A549 (cell line): ENCODE measurements at regions not wholly inside any gene's neighbourhood (a gene's known extent, or its start where the extent isn't known, plus 50 kb on each side); places are given as distances from the start of the nearest gene placed in this dataset.
"Not testable (repeated sequence)": the region's sequence is repeated elsewhere in the genome, so short reads cannot be mapped to it uniquely, and the experiment has no call there.

Experiments used
- ATAC-seq, 2 experiments: fragments of 200-7000 bp in 1 of 2; fragments of >200 bp in 1 of 2; cut with Nextera tagmentation in 1 of 2; cut with Tn5 transposase in 1 of 2; 3 replicates each; pipeline versions ENCODE4 v1.8.0 to v1.9.1; 2018 to 2020; ENCODE audit warnings: mild to moderate bottlenecking in 1 of 2, moderate library complexity in 1 of 2
- CTCF ChIA-PET: fragments of 300-600 bp; sonication (Branson Sonifier 250); formaldehyde crosslinking; extraction: SDS; loops from one replicate; lab custom pipeline; 2021; ENCODE audit warnings: antibody characterized with exemption, inconsistent platforms; lab: Yijun Ruan, JAX
- POLR2A ChIA-PET: fragments of 350-600 bp; formaldehyde crosslinking; extraction: SDS; loops from one replicate; lab custom pipeline; 2021; ENCODE audit warnings: antibody characterized with exemption, inconsistent platforms; lab: Yijun Ruan, JAX
- DNase-seq, 2 experiments: peaks; one replicate each; pipeline versions ENCODE4 v3.0.0 to v3.0.0-alpha.2; 2011 to 2016; ENCODE audit warnings: low read depth in 1 of 2, low spot score in 1 of 2
- FAIRE-seq: peaks from 2 replicates; lab custom pipeline; 2011; peaks lifted over from hg19 to GRCh38; lab: Jason Lieb, UNC
- H3K27ac ChIP-seq, 2 experiments: fragments of >200 bp; sonication (Bioruptor Twin); formaldehyde crosslinking; 3 replicates each; pipeline ENCODE4 v1.5.1; 2016 to 2017
- H3K4me1 ChIP-seq: fragments of >200 bp; sonication (Bioruptor Twin); formaldehyde crosslinking; 3 replicates; pipeline ENCODE4 v1.6.1; 2016
- H3K4me2 ChIP-seq: fragments of >200 bp; sonication (Bioruptor Twin); formaldehyde crosslinking; 3 replicates; pipeline ENCODE4 v1.6.1; 2016
- H3K4me3 ChIP-seq: fragments of >200 bp; sonication (Bioruptor Twin); formaldehyde crosslinking; 3 replicates; pipeline ENCODE4 v1.5.1; 2016
- H3K9me3 ChIP-seq: fragments of >200 bp; sonication (Bioruptor Twin); formaldehyde crosslinking; 3 replicates; pipeline ENCODE4 v1.6.1; 2016
- BHLHE40 ChIP-seq: IDR thresholded peaks from 2 replicates; pipeline ENCODE4 v1.6.1; 2012; ENCODE audit warnings: low read depth, low read length, inconsistent platforms
- CBX2 ChIP-seq: fragments of 200-600 bp; sonication (generic); IDR thresholded peaks from 2 replicates; pipeline ENCODE4 v1.6.1; 2016; ENCODE audit warnings: low read depth, mild to moderate bottlenecking, borderline replicate concordance
- CBX8 ChIP-seq: fragments of 200-600 bp; sonication (generic); IDR thresholded peaks from 2 replicates; pipeline ENCODE4 v1.6.1; 2016
- CEBPB ChIP-seq, 2 experiments: fragments of >200 bp in 1 of 2; sonication (Bioruptor Twin) in 1 of 2; formaldehyde crosslinking in 1 of 2; IDR thresholded peaks; 2 replicates each; pipeline ENCODE4 v1.6.1; 2012 to 2016
- EHMT2 ChIP-seq: fragments of 200-600 bp; sonication (generic); IDR thresholded peaks from 2 replicates; pipeline ENCODE4 v1.6.1; 2016; ENCODE audit warnings: antibody characterized with exemption, low read depth, mild to moderate bottlenecking, moderate library complexity
- FOSL2 ChIP-seq, 2 experiments: fragments of 450-650 bp in 1 of 2; fragments of >200 bp in 1 of 2; sonication (Bioruptor Twin) in 1 of 2; formaldehyde crosslinking; IDR thresholded peaks; 2 replicates each; pipeline versions ENCODE4 v1.5.0 to v1.6.1; 2016 to 2020; ENCODE audit warnings: mild to moderate bottlenecking in 1 of 2, moderate library complexity in 1 of 2
- FOXS1 ChIP-seq: fragments of 250-450 bp; sonication (Bioruptor Pico); IDR thresholded peaks from 2 replicates; pipeline ENCODE4 v1.5.0; 2020; ENCODE audit warnings: mild to moderate bottlenecking, moderate library complexity
- HOXA7 ChIP-seq: fragments of 250-450 bp; sonication (Bioruptor Pico); IDR thresholded peaks from 2 replicates; pipeline ENCODE4 v1.5.0; 2020; ENCODE audit warnings: mild to moderate bottlenecking, moderate library complexity
- HOXB13 ChIP-seq: fragments of 250-450 bp; sonication (Bioruptor Pico); IDR thresholded peaks from 2 replicates; pipeline ENCODE4 v1.5.0; 2020; ENCODE audit warnings: low read depth, mild to moderate bottlenecking, moderate library complexity
- HOXB5 ChIP-seq: fragments of 250-450 bp; sonication (Bioruptor Pico); IDR thresholded peaks from 2 replicates; pipeline ENCODE4 v1.5.0; 2020; ENCODE audit warnings: mild to moderate bottlenecking, moderate library complexity
- KDM1A ChIP-seq: fragments of 200-600 bp; sonication (generic); IDR thresholded peaks from 2 replicates; pipeline ENCODE4 v1.6.1; 2016; ENCODE audit warnings: low read depth, mild to moderate bottlenecking
- MAZ ChIP-seq: fragments of 150-350 bp; IDR thresholded peaks from 2 replicates; pipeline ENCODE4 v1.6.1; 2014; ENCODE audit warnings: antibody characterized with exemption, low read depth, low read length, borderline replicate concordance
- MYC ChIP-seq: IDR thresholded peaks from 2 replicates; pipeline ENCODE4 v1.6.1; 2012; ENCODE audit warnings: mild to moderate bottlenecking, inconsistent platforms, low read length, improper control_type of control experiment, borderline replicate concordance
- NFE2L2 ChIP-seq: fragments of 150-350 bp; conservative IDR thresholded peaks from 2 replicates; pipeline ENCODE4 v1.6.1; 2014; ENCODE audit warnings: low read length
- POLR2AphosphoS2 ChIP-seq: conservative IDR thresholded peaks from 2 replicates; pipeline ENCODE4 v1.6.1; 2012; ENCODE audit warnings: low read length, improper control_type of control experiment, inconsistent platforms
- RAD21 ChIP-seq, 2 experiments: fragments of >200 bp in 1 of 2; sonication (Bioruptor Twin) in 1 of 2; formaldehyde crosslinking in 1 of 2; IDR thresholded peaks in 1 of 2; conservative IDR thresholded peaks in 1 of 2; 2 replicates in 1 of 2; 3 replicates in 1 of 2; pipeline ENCODE4 v1.6.1; 2012 to 2018; ENCODE audit warnings: inconsistent platforms in 1 of 2
- RARB ChIP-seq: fragments of 250-450 bp; sonication (Bioruptor Pico); IDR thresholded peaks from 2 replicates; pipeline ENCODE4 v1.8.0; 2021; ENCODE audit warnings: mild to moderate bottlenecking, moderate library complexity
- RCOR1 ChIP-seq: fragments of 150-350 bp; IDR thresholded peaks from 2 replicates; pipeline ENCODE4 v1.6.1; 2014; ENCODE audit warnings: antibody characterized with exemption, low read length, low read depth
- SMC3 ChIP-seq: fragments of >200 bp; sonication (Bioruptor Twin); formaldehyde crosslinking; IDR thresholded peaks from 3 replicates; pipeline ENCODE4 v1.6.1; 2018; ENCODE audit warnings: inconsistent platforms
- TP53 ChIP-seq: fragments of 250-450 bp; sonication (Bioruptor Pico); IDR thresholded peaks from 2 replicates; pipeline ENCODE4 v1.5.0; 2021; ENCODE audit warnings: mild to moderate bottlenecking, moderate library complexity
- ZC3H11A ChIP-seq: fragments of 450-650 bp; IDR thresholded peaks from 2 replicates; pipeline ENCODE4 v1.6.1; 2014; ENCODE audit warnings: antibody characterized with exemption, mild to moderate bottlenecking
- ZNF302 ChIP-seq: fragments of 250-450 bp; sonication (Bioruptor Pico); IDR thresholded peaks from 2 replicates; pipeline ENCODE4 v1.9.0; 2021; ENCODE audit warnings: inconsistent platforms, mild to moderate bottlenecking, moderate library complexity
- WGBS: methylation state at CpG from one replicate; pipeline ENCODE4 v1.1.6; 2017; ENCODE audit errors: missing lambda C conversion rate; 5-methylcytosine and 5-hydroxymethylcytosine counted together
- TF ChIP-seq, protein P1 (sequence below): IDR thresholded peaks from 2 replicates; pipeline ENCODE4 v1.6.1; 2012; ENCODE audit warnings: low read depth, borderline replicate concordance
- TF ChIP-seq, protein P2 (sequence below): IDR thresholded peaks from 2 replicates; pipeline ENCODE4 v1.6.1; 2012
- TF ChIP-seq, protein P3 (sequence below): fragments of >200 bp; sonication (Bioruptor Twin); formaldehyde crosslinking; IDR thresholded peaks from 2 replicates; pipeline ENCODE4 v1.6.1; 2016
- TF ChIP-seq, protein P4 (sequence below): fragments of 450-650 bp; IDR thresholded peaks from 2 replicates; pipeline ENCODE4 v1.6.1; 2014; ENCODE audit warnings: antibody characterized with exemption
- TF ChIP-seq, protein P5 (sequence below): fragments of 250-450 bp; sonication (Bioruptor Pico); IDR thresholded peaks from 2 replicates; pipeline ENCODE4 v1.5.0; 2021; ENCODE audit warnings: mild to moderate bottlenecking, moderate library complexity, borderline replicate concordance

DNA sequence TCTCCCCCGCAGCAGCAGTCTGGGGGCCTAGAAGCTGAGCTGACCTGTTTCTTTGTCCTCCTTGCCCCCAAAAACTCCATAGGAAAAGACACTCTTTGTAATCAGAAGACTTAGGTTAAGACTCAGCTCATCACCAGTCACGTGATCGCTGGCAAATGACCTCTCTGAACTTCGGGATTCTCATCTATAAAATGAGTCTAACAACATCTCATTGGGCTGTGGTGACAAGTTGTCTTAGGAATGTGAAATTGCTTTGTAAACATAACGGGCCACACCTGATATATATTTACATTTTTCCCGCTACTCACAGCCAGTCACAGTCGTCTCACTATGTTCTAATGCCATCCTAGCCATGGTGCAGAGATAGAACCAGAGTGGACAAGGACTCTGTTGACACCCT is 86.0 kb upstream of the LHX1 start (continued):
- TF ChIP-seq ZC3H11A: no peak
- no peak for TF ChIP-seq MYC
- TF ChIP-seq CBX8: no peak
- TF ChIP-seq, protein P1, sequence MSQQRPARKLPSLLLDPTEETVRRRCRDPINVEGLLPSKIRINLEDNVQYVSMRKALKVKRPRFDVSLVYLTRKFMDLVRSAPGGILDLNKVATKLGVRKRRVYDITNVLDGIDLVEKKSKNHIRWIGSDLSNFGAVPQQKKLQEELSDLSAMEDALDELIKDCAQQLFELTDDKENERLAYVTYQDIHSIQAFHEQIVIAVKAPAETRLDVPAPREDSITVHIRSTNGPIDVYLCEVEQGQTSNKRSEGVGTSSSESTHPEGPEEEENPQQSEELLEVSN: no peak; the same call in 1 of the 2 replicates
- TF ChIP-seq BHLHE40: peak; percentile 43
- no peak for TF ChIP-seq ZNF302
- TF ChIP-seq POLR2AphosphoS2: no peak
- TF ChIP-seq SMC3: no peak
- TF ChIP-seq HOXB13: no peak
- no peak for TF ChIP-seq HOXB5 (CRISPR knock-in tag)
- TF ChIP-seq, protein P2, sequence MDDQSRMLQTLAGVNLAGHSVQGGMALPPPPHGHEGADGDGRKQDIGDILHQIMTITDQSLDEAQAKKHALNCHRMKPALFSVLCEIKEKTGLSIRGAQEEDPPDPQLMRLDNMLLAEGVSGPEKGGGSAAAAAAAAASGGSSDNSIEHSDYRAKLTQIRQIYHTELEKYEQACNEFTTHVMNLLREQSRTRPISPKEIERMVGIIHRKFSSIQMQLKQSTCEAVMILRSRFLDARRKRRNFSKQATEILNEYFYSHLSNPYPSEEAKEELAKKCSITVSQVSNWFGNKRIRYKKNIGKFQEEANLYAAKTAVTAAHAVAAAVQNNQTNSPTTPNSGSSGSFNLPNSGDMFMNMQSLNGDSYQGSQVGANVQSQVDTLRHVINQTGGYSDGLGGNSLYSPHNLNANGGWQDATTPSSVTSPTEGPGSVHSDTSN: no peak
- TF ChIP-seq, protein P3, sequence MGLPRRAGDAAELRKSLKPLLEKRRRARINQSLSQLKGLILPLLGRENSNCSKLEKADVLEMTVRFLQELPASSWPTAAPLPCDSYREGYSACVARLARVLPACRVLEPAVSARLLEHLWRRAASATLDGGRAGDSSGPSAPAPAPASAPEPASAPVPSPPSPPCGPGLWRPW: no peak
- peak; percentile 52; the same call in 1 of the 2 replicates for TF ChIP-seq FOXS1 (CRISPR knock-in tag)
- no peak for TF ChIP-seq RARB
- 0 out of 2 replicates have a peak, but pooled peaks have one; percentile 15 for TF ChIP-seq FOSL2 (IDR thresholded peaks at IDR 0.05)
- TF ChIP-seq FOSL2 (CRISPR knock-in tag; IDR thresholded peaks at IDR 0.05): peak; percentile 8; the same call in 1 of the 2 replicates
- no peak for TF ChIP-seq CEBPB (IDR thresholded peaks at IDR 0.05)
- no peak for TF ChIP-seq RAD21 (conservative IDR thresholded peaks at IDR 0.05 in 1 of 2, IDR thresholded peaks at IDR 0.05 in 1 of 2)
- TF ChIP-seq, protein P4, sequence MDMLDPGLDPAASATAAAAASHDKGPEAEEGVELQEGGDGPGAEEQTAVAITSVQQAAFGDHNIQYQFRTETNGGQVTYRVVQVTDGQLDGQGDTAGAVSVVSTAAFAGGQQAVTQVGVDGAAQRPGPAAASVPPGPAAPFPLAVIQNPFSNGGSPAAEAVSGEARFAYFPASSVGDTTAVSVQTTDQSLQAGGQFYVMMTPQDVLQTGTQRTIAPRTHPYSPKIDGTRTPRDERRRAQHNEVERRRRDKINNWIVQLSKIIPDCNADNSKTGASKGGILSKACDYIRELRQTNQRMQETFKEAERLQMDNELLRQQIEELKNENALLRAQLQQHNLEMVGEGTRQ: peak; percentile 93
- TF ChIP-seq CBX2: no peak
- TF ChIP-seq KDM1A: no peak
- no peak for TF ChIP-seq HOXA7 (CRISPR knock-in tag)
- TF ChIP-seq, all 56 proteins: peak for 4

DNA sequence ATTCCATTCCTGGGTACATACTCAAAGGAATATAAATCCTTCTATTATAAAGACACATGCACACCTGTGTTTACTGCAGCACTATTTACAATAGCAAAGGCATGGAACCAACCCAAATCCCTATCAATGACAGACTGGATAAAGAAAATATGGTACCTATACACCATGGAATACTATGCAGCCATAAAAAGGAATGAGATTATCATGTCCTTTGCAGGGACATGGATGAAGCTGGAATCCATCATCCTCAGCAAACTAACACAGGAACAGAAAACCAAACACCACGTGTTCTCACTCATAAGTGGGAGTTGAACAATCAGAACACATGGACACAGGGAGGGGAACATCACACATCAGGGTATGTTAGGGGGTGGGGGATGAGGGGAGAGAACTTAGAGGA is 84.8 kb upstream of the LHX1 start:
- POLR2A ChIA-PET, H3K9me3 ChIP-seq, FAIRE-seq, ATAC-seq, H3K4me2 ChIP-seq, H3K4me3 ChIP-seq, DNase-seq, CTCF ChIA-PET, H3K27ac ChIP-seq: not testable (repeated sequence)
- H3K4me1 ChIP-seq: peaks cover 31% of the 10 kb centered on the region
- 82% methylated on average over 1 of the region's 1 CpG for WGBS

DNA sequence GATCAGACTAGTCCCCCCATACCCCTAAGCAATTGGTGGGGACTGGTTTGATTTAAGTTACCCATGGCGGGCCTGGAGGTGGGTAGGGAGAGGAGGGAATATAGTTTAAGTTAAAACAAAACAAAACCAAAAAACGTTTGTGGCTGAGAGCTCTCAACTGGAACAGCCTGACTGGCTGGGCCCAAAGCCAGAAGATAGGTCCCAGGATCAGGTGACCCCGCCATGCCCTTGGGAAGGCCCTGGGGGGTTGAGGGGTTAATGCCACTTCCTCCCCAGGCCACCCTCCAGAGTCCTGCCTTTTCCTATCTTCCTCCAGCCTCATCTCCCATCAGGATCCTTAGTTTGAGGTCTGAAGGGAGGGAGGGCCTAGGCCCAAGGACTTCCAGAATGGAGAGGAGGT is 82.3 kb upstream of the LHX1 start:
- WGBS: 58% methylated on average over 3 of the region's 3 CpGs
- Histone ChIP-seq H3K4me3 (no peak overlapping the region), H3K27ac (no peak overlapping the region), H3K4me1 (peaks cover 31% of the 10 kb centered on the region)
- DNase-seq: no peak
- ChIA-PET POLR2A (interaction anchor here (0.7 kb wide), 1 partner anchor 64 kb away, joined by 3 read pairs; no protein-coding TSS in a partner anchor), CTCF (interaction anchor here (1.3 kb wide), 1 partner anchor 9 kb away, joined by 3 read pairs; no protein-coding TSS in a partner anchor)
- TF ChIP-seq RCOR1 (no peak), NFE2L2 (no peak), CBX8 (no peak), EHMT2 (no peak), FOXS1 (CRISPR knock-in tag) (no peak), TP53 (CRISPR knock-in tag) (no peak), MAZ (no peak)
- TF ChIP-seq, protein P5, sequence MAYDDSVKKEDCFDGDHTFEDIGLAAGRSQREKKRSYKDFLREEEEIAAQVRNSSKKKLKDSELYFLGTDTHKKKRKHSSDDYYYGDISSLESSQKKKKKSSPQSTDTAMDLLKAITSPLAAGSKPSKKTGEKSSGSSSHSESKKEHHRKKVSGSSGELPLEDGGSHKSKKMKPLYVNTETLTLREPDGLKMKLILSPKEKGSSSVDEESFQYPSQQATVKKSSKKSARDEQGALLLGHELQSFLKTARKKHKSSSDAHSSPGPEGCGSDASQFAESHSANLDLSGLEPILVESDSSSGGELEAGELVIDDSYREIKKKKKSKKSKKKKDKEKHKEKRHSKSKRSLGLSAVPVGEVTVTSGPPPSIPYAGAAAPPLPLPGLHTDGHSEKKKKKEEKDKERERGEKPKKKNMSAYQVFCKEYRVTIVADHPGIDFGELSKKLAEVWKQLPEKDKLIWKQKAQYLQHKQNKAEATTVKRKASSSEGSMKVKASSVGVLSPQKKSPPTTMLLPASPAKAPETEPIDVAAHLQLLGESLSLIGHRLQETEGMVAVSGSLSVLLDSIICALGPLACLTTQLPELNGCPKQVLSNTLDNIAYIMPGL (CRISPR knock-in tag): no peak
- TF ChIP-seq, all 56 proteins: peak for 0
- FAIRE-seq (no peak), ATAC-seq (no peak)
- no peaks in the 10 kb centered on the region for H3K9me3 ChIP-seq
- H3K4me2 ChIP-seq: no peak overlapping the region
